Stimulated activated CD4-positive, alpha-beta T cell treated with anti-CD3 and anti-CD28 coated beads, Interleukin-1b, Interleukin-23, amount 100 ng/mL, for 48 hours (primary cell): ENCODE measurements at regions not wholly inside any gene's neighbourhood (a gene's known extent, or its start where the extent isn't known, plus 50 kb on each side); places are given as distances from the start of the nearest gene placed in this dataset.
"Not testable (repeated sequence)": the region's sequence is repeated elsewhere in the genome, so short reads cannot be mapped to it uniquely, and the experiment has no call there.

Experiments
- DNase-seq: peaks from one replicate; pipeline ENCODE4 v3.0.0-alpha.2; 2020

GRCh38 chr12:67457778-67458665, 188.9 kb downstream of the CAND1 start:
- no peak for DNase-seq

GRCh38 chr12:67459173-67459572, 189.4 kb upstream of the DYRK2 start:
- DNase-seq, result no peak

DNA sequence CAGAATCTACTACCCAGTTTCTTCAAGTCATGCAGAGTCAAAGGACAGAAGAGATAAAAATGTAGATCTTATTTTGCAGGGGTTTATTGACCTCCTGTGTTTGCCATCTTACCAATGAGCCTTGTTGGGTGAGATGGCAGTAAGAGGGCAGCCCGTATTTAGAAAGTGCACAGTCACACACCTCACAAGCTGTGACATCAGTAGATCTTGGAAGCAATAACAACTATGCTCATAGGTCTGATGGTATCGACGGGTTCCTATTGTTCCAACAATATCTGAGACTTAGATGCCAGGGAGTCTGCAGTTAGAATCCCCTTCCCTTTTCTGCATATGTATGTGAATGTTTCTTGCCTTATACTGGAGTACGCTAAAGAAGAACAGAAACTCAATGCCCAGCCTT, 189.0 kb upstream of the DYRK2 start:
- DNase-seq, result no peak

DNA sequence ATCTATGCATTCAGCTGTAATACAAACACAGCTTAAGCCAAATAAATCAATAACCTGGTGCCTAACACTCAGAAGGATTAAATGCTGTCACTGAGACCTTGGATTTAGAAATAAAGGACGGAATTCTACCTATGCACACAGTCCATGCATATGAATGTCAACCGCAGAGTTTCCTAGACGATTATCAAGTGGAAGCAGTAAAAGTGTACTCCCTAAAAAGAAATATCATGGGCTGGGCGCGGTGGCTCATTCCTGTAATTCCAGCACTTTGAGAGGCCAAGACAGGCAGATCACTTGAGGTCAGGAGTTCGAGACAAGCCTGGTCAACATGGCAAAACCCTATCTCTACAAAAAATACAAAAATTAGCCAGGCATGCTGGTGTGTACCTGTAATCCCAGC, 188.2 kb upstream of the DYRK2 start:
- no peak for DNase-seq

DNA sequence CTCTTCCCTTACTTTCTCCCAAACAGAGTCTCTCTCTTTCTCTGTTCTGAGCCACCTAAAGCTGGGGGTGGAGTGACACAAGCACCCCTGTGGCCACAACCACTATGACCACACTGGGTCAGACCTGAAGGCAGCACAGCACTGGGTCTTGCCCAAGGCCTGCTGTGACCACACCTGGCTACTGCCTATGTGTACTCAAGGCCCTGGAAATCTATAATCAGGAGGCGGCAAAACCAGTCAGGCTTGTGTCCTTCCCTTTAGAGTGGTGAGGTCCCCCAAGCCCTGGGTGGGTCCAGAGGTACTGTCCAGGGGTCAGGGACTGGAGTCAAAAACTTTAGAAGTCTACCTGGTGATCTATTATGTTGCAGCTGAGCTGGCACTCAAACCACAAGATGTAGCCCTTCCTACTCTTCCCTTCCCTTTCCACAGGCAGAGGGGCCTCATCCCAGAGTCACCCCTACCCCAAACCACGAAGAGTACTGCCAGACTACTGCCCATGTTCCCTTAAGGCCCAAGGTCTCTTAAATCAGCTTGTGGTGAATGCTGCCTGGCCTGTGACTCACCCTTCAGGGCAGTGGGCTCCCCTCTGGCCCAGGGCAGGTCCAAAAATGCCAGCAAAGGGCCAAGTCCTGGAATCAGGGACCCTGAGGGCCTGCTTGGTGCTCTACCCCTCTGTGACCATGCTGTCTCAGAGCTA, 179.8 kb upstream of the DYRK2 start:
- no peak for DNase-seq

DNA sequence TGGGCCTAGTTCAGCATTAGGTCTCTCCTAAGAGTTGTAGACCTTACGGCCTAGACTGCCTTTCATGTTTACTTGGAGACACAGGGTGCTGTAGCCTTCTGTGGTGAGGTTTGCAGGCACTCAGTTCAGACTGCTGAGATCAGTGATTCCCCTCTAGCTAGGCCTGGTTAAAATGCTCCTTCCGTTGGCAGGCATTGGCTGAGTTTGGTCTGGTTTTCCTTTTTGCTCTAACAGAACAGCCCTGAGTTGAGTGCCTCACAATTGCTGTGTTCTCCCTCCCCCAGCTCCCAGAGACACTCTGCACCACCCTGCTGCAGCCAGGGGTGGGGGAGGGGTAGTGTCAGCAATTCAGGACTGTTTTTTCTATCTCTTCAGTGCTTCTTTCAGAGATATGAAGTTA, 178.9 kb upstream of the DYRK2 start:
- no peak for DNase-seq

- DNase-seq, result no peak
Observed at GRCh38 chr12:67471810-67472209, 176.7 kb upstream of the DYRK2 start.

- no peak for DNase-seq
Observed at GRCh38 chr12:67472539-67472938, 176.0 kb upstream of the DYRK2 start.

- no peak for DNase-seq
Observed at GRCh38 chr12:67474934-67475620, 173.5 kb upstream of the DYRK2 start.

DNA sequence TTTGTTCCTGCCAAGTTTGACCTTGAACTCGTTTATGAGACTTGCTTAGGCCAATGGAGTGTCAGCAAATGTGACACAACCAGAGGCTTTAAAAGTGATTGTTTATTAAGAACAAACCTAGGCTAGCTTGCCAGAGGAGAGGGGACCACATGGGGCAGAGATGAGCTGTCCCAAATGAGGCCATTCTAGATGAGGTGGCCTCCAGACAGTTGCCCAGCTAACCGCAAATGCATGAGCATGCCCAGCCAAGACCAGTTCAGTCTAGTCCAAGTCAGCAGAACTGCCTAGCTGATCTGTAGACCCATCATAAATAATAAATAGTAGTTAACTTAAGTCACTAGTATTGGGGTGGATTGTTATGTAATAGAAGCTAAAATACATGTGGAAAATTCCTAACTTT, 172.8 kb upstream of the DYRK2 start:
- no peak for DNase-seq

DNA sequence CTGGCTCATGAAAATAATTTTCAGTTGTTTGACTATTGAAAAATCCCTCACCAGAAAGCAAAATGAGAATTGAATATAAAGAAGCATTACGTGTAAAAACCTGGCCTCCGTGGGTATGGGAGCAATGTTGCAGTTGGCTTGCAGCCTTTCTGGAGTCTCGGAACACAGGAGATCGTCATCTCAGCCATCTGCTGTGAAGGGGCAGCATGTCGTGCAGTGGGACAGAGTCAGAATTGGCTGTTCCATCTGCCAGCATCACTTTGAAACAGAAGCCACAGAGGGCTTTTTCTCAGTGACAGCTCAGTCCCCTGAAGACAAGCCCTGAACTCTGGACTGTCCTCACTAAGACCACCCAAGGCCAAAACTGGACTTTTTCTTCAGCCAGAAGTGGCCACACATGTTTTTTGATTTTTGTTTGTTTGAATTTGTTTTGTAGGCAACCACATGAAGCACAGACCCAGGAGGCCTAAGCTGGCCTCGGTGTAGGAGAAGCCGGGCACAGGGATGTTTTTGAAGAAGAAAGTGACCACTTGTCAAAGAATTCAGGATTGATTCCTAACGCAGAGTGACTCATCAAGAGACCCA, 170.8 kb upstream of the DYRK2 start:
- DNase-seq, result no peak

- DNase-seq, result peak; percentile 49
Observed at GRCh38 chr12:67482751-67483661, 165.5 kb upstream of the DYRK2 start.

- DNase-seq, result no peak
Observed at GRCh38 chr12:67483871-67484554, 164.5 kb upstream of the DYRK2 start.

GRCh38 chr12:67484791-67485480, 163.6 kb upstream of the DYRK2 start:
- no peak for DNase-seq

DNA sequence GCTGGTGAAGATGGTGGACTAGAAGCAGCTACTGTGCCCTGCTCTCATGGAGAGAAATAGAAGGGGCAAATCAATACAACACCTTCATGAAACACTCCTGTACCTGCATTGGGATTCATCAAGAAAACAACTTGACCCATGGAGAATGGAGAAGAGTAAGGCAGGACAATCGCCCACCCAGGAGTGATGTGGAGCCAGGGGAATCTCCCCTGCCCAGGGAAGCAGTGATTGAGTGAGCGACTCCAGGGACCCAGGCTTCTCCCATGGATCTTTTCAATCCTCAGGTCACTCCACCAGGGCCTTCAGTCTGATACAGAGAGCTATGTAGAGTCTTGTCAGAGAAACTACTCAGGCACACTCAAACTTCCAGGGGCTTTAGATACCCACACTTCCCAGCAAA, 161.9 kb upstream of the DYRK2 start:
- DNase-seq, result no peak

DNA sequence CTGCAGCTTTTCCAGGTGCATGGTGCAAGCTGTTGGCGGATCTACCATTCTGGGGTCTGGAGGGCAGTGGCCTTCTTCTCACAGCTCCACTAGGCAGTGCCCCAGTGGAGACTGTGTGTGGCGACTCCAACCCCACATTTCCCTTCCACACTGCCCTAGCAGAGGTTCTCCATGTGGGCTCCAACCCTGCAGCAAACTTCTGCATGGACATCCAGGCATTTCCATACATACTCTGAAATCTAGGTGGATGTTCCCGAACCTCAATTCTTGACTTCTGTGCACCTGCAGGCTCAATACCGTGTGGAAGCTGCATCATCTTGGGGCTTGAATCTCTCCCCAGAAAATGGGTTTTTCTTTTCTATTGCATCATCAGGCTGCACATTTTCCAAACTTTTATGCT, 160.2 kb upstream of the DYRK2 start:
- DNase-seq, result not testable (repeated sequence)

DNA sequence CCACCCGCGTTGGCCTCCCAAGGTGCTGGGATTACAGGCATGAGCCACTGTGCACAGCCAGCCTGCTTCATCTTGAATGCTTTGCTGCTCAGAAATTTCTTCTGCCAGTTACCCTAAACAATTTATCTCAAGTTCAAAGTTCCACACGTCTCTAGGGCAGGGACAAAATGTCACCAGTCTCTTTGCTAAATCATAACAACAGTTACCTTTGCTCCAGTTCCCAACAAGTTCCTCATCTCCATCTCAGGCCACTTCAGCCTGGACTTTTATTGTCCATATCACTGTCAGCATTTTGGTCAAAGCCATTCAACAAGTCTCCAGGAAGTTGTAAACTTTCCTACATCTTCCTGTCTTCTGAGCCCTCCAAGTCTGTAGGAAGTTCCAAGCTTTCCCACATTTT, 159.5 kb upstream of the DYRK2 start:
- DNase-seq, result no peak

DNA sequence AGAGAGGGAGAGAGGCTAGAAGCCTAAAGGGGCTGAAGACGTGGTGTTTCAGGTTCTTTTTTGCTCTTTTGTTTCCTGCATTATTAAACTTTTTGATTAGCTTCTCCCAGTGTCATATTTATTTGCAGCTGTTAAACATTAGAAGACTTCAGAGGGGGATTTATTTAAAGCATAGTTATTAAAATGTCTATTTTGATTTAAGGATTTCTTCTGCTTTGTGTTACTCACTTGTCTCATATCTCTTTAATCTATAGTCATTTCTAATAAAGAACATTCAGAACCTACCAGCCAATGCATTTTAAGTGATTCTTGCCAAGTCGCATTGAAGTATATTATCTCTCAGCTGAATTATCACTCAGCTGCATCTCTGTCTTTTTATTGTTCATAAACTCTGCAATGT, 152.0 kb upstream of the DYRK2 start:
- no peak for DNase-seq

GRCh38 chr12:67498991-67499390, 149.6 kb upstream of the DYRK2 start:
- DNase-seq, result no peak

GRCh38 chr12:67501362-67501761, 147.2 kb upstream of the DYRK2 start:
- DNase-seq, result no peak

DNA sequence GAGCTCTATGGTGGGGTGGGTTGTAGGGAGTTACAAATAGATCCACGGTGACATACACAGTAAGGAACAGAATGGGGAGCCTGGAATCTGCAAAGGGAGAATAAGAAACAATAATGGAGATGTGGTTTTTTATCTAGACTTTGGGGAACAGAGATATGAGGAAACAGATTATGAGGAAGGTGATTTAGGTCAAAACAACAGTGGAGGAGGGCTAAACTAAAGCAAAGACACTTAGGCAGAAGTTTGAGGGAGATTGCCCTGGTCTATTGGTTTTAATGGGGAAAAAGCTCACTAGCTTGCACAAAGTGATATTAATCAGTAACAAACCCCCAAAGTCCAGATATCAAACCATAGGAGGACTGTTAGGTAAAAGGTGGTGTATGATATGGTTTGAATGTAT, 144.5 kb upstream of the DYRK2 start:
- no peak for DNase-seq
